ENCODE measurements at regions not wholly inside any gene's neighbourhood (a gene's known extent, or its start where the extent isn't known, plus 50 kb on each side); places are given as distances from the start of the nearest gene placed in this dataset.

- H3K4me3 ChIP-seq (ENCODE audit: low read depth, poor library complexity, severe bottlenecking) = no peak overlapping the region
- no peak for TF ChIP-seq CTCF (IDR thresholded peaks at IDR 0.05)
- TF ChIP-seq POLR2A (IDR thresholded peaks at IDR 0.05) = no peak
- whole genome bisulfite sequencing, 2 donors = 89 to 90% methylated on average over 14 of the region's 14 CpGs
- intact Hi-C loops (cut with DNase I; ENCODE audit: low total_unique reads) = no loop called here
- no peak for DNase-seq (ENCODE audit: low spot score in 2 of 2)
These were observed 78.6 kb upstream of the SH3BP4 start for GRCh38 chr2:234873103-234873827.

GRCh38 chr2:234869969-234870368, 81.8 kb upstream of the SH3BP4 start:
- TF ChIP-seq POLR2A (IDR thresholded peaks at IDR 0.05) (no peak), CTCF (IDR thresholded peaks at IDR 0.05) (no peak)
- H3K4me3 ChIP-seq (ENCODE audit: low read depth, poor library complexity, severe bottlenecking) = no peak overlapping the region
- DNase-seq (ENCODE audit: low spot score in 2 of 2) = no peak
- WGBS, 2 donors = 92 to 96% methylated on average over 3 of the region's 3 CpGs
- intact Hi-C loops (cut with DNase I; ENCODE audit: low total_unique reads) = no loop called here

GRCh38 chr2:234869164-234869563, 82.7 kb upstream of the SH3BP4 start:
- H3K4me3 ChIP-seq (ENCODE audit: low read depth, poor library complexity, severe bottlenecking) = no peak overlapping the region
- intact Hi-C loops (cut with DNase I; ENCODE audit: low total_unique reads) = no loop called here
- DNase-seq (ENCODE audit: low spot score in 2 of 2) = no peak
- TF ChIP-seq CTCF (IDR thresholded peaks at IDR 0.05) (no peak), POLR2A (IDR thresholded peaks at IDR 0.05) (no peak)
- 32 to 46% methylated on average over 2 of the region's 2 CpGs for WGBS, 2 donors

- 94 to 95% methylated on average over 3 of the region's 3 CpGs for WGBS, 2 donors
- no peak for DNase-seq (ENCODE audit: low spot score in 2 of 2)
- H3K4me3 ChIP-seq (ENCODE audit: low read depth, poor library complexity, severe bottlenecking) = no peak overlapping the region
- peak in 1 of 3 donors; percentile 14 for TF ChIP-seq CTCF (IDR thresholded peaks at IDR 0.05)
- TF ChIP-seq POLR2A (IDR thresholded peaks at IDR 0.05) = no peak
- intact Hi-C loops (cut with DNase I; ENCODE audit: low total_unique reads) = no loop called here
These were observed 83.9 kb upstream of the SH3BP4 start for GRCh38 chr2:234867882-234868285.

GRCh38 chr2:234865586-234865985, 86.2 kb upstream of the SH3BP4 start:
- WGBS, 2 donors = 88 to 100% methylated on average over 2 of the region's 2 CpGs

More at GRCh38 chr2:234865586-234865985, 86.2 kb upstream of the SH3BP4 start:
- DNase-seq (ENCODE audit: low spot score in 2 of 2) = no peak
- TF ChIP-seq POLR2A (IDR thresholded peaks at IDR 0.05) (no peak), CTCF (IDR thresholded peaks at IDR 0.05) (no peak)
- intact Hi-C loops (cut with DNase I; ENCODE audit: low total_unique reads) = no loop called here
- H3K4me3 ChIP-seq (ENCODE audit: low read depth, poor library complexity, severe bottlenecking) = no peak overlapping the region

Data from lower leg skin (tissue), 4 donors.